NCI-H345 treated with DMSO at 0.1 percent for 48 hours (cell line): ENCODE measurements at regions not wholly inside any gene's neighbourhood (a gene's known extent, or its start where the extent isn't known, plus 50 kb on each side); places are given as distances from the start of the nearest gene placed in this dataset.

Source experiments
- DNase-seq: peaks from one replicate; lab custom pipeline; 2025; ENCODE audit not compliant: unreplicated experiment; lab: John Stamatoyannopoulos, UW

DNA sequence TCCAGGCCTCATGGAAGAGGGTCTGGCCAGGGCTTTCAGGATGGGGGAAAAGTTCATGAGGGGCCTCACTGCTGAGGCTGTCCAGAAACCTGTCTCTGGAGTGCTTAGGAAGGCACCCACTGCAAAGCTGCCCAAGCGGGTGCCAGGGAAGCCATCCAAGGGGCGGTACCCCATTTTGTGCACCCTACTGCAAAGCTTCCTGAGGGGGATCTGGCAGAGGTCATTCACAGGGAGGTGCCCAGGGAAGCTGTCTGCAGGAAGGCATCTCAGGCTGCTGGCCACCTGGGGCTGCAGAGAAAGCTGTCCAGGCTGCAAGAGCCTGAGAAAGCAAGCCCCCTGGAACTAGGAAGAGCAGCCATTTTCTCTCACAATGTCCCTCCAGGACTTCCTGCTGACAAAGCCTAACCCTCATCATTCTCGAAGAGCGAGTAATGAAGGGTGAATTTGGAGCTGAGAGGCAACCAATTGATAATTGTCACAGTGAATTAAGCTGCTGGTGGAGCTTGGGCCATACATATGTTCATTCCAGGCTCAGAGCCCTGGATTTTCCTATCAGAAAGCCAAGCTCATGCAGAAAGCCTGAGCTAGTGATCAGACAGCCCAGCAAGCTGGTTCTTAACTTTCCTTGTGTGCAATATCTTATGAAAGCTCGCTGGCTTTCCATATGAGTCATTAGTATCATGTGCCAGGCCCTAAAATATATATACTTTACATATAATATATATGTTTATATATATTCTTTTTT is 62.2 kb upstream of the SLC22A16 start:
- no peak for DNase-seq

- no peak for DNase-seq
Observed at GRCh38 chr6:110537208-110538123, 61.1 kb upstream of the SLC22A16 start.

DNA sequence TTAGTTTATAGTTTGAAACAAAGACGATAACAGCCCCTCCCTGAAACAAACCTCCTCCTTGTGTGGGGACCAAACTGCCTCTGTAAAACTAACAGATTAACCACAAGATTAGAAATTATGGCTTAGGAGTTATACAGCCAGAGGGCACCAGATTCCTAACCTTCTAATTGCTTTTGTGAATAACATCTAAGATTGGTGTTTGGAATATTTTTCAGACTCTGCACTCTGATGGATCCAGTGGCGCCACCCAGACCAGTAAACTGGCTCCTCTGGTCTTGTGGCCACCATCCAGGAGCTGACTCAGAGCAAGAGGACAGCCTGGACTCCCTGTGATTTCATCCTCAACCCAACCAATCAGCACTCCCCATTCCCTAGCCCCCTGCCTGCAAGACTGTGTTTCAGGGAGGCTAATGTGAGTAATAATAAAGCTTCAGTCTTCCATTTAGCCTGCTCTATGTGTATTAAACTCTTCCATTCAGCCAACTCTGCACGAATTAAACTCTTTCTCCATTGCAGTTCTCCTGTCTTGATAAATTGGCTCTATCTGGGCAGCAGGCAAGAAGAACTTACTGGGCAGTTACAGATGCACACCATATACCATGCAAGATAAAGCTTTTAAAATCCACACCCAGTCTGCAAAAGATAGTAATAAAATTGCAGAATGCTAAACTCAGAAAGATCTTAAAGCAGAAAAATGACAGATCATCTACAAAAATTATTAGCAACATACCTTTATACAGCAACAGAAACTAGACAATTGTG is 58.5 kb upstream of the SLC22A16 start:
- no peak for DNase-seq

- DNase-seq = no peak
Observed at GRCh38 chr6:110532431-110532830, 56.0 kb upstream of the SLC22A16 start.

GRCh38 chr6:110530671-110531070 is 54.3 kb upstream of the SLC22A16 start:
- DNase-seq = no peak

DNA sequence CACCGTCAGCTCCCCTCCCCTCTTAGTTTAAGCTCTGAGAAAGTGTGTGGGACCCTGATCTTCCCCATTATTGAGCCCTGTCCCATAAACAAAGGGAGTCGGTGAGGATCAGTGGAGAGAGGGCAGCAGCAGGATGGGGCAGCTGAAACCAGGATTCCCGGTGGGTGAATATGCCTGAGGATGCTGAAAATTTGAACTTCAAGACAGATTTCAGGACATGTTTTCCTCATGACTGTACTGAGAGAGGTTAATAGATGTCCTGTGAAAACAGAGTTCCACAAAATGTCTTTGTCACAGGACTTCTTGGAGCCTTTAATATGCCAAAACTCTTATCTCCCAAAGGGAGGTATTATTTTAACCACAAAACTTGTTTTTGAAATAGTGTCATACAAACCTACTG is 53.5 kb upstream of the SLC22A16 start:
- no peak for DNase-seq

- DNase-seq = no peak
Observed at GRCh38 chr6:110529355-110529754, 52.9 kb upstream of the SLC22A16 start.

- no peak for DNase-seq
Observed at GRCh38 chr6:110528930-110529325, 52.5 kb upstream of the SLC22A16 start.

DNA sequence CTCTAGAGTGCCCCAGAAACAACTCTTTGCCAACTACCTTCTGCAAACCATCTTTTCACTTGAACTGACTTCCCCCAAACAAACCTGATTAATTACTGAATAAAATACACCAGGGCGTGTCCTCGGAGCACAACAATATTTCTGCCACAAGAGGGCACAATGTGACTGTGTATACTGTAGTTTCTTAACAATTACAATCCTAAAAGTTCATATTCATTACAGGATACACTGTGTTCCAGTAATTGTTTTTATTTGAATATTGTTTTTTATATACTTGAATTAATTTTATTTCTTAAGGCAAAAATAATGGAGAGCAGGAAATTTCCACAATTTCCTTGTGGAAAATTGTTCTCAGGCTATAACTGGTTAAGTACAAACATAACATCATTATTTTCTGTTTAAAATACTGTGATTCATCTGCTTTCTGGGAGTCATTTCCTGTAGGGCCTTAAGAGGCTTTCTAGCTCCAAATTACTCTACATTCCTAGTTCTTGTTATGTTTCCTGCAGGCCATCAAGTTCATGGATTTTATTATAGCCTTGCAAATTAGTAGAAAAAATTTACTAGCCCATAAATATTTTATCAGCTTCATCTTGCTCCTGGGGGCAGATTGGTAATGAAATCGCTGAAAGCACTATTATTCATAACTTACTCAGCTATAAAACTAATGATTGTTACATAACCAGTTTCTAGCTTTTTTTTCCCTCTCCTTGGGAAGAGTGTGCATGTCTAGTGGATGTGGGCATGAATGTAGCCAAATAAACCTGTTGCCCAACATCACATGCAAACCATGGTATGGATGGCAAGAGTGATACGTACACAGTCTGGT is 51.9 kb upstream of the SLC22A16 start:
- peak; percentile 64 for DNase-seq

- DNase-seq = no peak
Observed at GRCh38 chr6:110527516-110527915, 51.1 kb upstream of the SLC22A16 start.

- no peak for DNase-seq
Observed at GRCh38 chr6:110526726-110527125, 50.3 kb upstream of the SLC22A16 start.
